Spleen (tissue), 7 donors: ENCODE measurements at regions not wholly inside any gene's neighbourhood (a gene's known extent, or its start where the extent isn't known, plus 50 kb on each side); places are given as distances from the start of the nearest gene placed in this dataset.

Experiments used
- POLR2A ChIP-seq, 3 donors: fragments of 450-650 bp; IDR thresholded peaks; one replicate each; pipeline ENCODE4 v1.5.1; 2017; ENCODE audit warnings: antibody characterized with exemption in 3 of 3, mild to moderate bottlenecking in 1 of 3
- POLR2AphosphoS5 ChIP-seq, 3 donors: sonication (generic); formaldehyde crosslinking; IDR thresholded peaks; one replicate each; pipeline ENCODE4 v1.5.1; 2017; ENCODE audit warnings: antibody characterized with exemption in 3 of 3
- TF ChIP-seq, protein P1 (sequence below), 11 experiments: fragments of 200-600 bp in 7 of 11; fragments of 450-650 bp in 4 of 11; sonication (generic) in 4 of 11; IDR thresholded peaks in 8 of 11; conservative IDR thresholded peaks in 3 of 11; 1 replicate in 7 of 11; 2 replicates in 4 of 11; pipeline versions ENCODE4 v1.4.0 to v1.8.0; 2016 to 2021; ENCODE audit warnings: antibody characterized with exemption in 11 of 11, inconsistent platforms in 4 of 11, mild to moderate bottlenecking in 1 of 11
- donor health status: DM: no; HTN: no; CAD: no; lungs with moderate emphysema.
- donor health status: DM: no; HTN: no; CAD: no.
- donor health status: DM: no; HTN: no; CAD: no.

DNA sequence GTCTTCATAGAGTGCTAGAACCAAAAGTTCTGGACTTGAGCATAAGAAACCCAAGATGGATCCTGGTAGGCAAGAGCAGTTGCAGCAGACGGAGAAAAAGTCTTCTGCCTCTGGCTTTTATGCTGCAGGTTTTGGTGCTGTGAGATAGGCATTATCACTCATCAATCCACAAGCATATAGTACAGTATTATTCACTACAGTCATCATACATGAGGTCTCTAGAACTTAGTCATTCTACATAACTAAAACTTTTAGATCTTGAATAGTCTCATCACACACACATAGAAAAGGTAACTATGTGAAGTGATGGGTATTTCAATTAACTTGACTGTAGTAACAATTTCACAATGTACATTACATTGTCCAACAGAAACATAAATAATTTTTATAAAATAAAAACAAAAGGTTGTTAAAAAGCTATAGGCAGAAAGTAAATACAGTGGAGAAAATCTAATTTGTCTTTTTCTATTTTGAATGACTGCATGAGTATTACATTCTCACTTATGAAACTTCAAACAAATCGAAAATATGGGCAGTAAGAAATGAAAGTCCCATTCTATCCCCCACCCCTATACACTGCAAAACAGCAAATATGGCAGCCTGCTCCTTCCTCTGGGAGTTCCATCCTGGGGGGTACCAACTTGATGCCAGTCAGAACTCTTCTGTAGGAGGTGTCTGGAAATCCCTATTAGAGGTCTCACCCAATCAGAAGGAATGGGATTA, 534.3 kb upstream of the ACVR2A start:
- TF ChIP-seq, protein P1, sequence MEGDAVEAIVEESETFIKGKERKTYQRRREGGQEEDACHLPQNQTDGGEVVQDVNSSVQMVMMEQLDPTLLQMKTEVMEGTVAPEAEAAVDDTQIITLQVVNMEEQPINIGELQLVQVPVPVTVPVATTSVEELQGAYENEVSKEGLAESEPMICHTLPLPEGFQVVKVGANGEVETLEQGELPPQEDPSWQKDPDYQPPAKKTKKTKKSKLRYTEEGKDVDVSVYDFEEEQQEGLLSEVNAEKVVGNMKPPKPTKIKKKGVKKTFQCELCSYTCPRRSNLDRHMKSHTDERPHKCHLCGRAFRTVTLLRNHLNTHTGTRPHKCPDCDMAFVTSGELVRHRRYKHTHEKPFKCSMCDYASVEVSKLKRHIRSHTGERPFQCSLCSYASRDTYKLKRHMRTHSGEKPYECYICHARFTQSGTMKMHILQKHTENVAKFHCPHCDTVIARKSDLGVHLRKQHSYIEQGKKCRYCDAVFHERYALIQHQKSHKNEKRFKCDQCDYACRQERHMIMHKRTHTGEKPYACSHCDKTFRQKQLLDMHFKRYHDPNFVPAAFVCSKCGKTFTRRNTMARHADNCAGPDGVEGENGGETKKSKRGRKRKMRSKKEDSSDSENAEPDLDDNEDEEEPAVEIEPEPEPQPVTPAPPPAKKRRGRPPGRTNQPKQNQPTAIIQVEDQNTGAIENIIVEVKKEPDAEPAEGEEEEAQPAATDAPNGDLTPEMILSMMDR (IDR thresholded peaks at IDR 0.05 in 8 of 11, conservative IDR thresholded peaks at IDR 0.05 in 3 of 11) = no peak
- no peak for TF ChIP-seq POLR2A (IDR thresholded peaks at IDR 0.05)
- no peak for TF ChIP-seq POLR2AphosphoS5 (IDR thresholded peaks at IDR 0.05)
